ENCODE measurements at regions not wholly inside any gene's neighbourhood (a gene's known extent, or its start where the extent isn't known, plus 50 kb on each side); places are given as distances from the start of the nearest gene placed in this dataset.

DNA sequence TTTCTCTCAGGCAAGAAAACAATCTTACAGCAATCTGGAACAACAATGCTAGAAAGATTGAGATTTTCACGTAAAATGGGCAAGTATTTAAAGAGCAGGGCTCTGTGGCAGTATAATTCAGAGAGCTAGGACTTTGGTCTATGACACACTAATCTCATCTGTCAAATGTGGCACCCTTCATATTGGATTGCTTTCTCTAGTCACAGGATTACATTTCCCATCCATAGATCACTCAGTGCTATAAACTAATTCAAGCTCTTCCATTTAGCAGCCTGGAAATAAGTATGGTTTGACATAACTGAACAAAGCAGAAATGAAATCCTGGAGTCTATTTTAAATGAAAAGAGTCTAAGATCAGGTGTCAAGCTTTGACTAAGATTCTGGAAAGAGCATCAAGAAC is 263.1 kb upstream of the TMPRSS15 start:
- TF ChIP-seq, protein P1, sequence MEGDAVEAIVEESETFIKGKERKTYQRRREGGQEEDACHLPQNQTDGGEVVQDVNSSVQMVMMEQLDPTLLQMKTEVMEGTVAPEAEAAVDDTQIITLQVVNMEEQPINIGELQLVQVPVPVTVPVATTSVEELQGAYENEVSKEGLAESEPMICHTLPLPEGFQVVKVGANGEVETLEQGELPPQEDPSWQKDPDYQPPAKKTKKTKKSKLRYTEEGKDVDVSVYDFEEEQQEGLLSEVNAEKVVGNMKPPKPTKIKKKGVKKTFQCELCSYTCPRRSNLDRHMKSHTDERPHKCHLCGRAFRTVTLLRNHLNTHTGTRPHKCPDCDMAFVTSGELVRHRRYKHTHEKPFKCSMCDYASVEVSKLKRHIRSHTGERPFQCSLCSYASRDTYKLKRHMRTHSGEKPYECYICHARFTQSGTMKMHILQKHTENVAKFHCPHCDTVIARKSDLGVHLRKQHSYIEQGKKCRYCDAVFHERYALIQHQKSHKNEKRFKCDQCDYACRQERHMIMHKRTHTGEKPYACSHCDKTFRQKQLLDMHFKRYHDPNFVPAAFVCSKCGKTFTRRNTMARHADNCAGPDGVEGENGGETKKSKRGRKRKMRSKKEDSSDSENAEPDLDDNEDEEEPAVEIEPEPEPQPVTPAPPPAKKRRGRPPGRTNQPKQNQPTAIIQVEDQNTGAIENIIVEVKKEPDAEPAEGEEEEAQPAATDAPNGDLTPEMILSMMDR (IDR thresholded peaks at IDR 0.05) = no peak
- no peak for TF ChIP-seq POLR2A (IDR thresholded peaks at IDR 0.05)
- TF ChIP-seq POLR2AphosphoS5 (IDR thresholded peaks at IDR 0.05) = no peak
- no peak for TF ChIP-seq EP300 (IDR thresholded peaks at IDR 0.05)
